MM.1S (cell line): ENCODE measurements at regions not wholly inside any gene's neighbourhood (a gene's known extent, or its start where the extent isn't known, plus 50 kb on each side); places are given as distances from the start of the nearest gene placed in this dataset.

ENCODE experiments used
- CTCF ChIP-seq: fragments of 300-600 bp; sonication (generic); IDR thresholded peaks from 2 replicates; pipeline ENCODE4 v1.5.1; 2016; ENCODE audit warnings: antibody characterized with exemption, low read length, mixed read lengths
- EZH2 ChIP-seq: fragments of 300-600 bp; sonication (generic); optimal IDR thresholded peaks from 2 replicates; pipeline ENCODE3; 2017; ENCODE audit warnings: low read depth, mild to moderate bottlenecking, antibody characterized with exemption, low read length, mixed read lengths

DNA sequence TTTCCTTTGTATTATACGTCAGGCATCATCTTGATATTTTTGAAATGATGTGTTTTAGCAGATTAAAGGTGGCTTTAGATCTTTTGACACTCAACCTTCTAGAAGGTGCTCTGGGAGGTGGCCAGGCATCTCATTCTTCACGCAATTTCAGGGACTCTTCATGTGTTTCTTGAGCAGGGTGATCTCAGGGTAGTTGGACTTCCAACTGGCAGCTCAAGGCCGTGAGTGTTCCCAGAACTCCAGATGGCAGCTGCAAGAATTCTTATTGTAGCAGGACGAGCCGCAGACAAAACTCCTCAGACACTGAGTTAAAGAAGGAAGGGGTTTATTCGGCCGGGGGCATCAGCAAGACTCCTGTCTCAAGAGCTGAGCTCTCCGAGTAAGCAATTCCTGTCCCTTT lies 82.5 kb upstream of the UBAC2 start:
- TF ChIP-seq CTCF (no peak), EZH2 (no peak)
